ENCODE measurements at regions not wholly inside any gene's neighbourhood (a gene's known extent, or its start where the extent isn't known, plus 50 kb on each side); places are given as distances from the start of the nearest gene placed in this dataset.
A peak's percentile ranks its signal among the peaks of the same experiment; 100 is the strongest.

- intact Hi-C loops (cut with DNase I) = no loop called here
- Histone ChIP-seq H3K27ac (no peak overlapping the region), H3K27me3 (no peaks in the 10 kb centered on the region), H3K9me3 (no peaks in the 10 kb centered on the region), H3K36me3 (no peaks in the 10 kb centered on the region), H3K4me3 (no peak overlapping the region), H3K4me1 (no peaks in the 10 kb centered on the region)
- TF ChIP-seq, protein P1, sequence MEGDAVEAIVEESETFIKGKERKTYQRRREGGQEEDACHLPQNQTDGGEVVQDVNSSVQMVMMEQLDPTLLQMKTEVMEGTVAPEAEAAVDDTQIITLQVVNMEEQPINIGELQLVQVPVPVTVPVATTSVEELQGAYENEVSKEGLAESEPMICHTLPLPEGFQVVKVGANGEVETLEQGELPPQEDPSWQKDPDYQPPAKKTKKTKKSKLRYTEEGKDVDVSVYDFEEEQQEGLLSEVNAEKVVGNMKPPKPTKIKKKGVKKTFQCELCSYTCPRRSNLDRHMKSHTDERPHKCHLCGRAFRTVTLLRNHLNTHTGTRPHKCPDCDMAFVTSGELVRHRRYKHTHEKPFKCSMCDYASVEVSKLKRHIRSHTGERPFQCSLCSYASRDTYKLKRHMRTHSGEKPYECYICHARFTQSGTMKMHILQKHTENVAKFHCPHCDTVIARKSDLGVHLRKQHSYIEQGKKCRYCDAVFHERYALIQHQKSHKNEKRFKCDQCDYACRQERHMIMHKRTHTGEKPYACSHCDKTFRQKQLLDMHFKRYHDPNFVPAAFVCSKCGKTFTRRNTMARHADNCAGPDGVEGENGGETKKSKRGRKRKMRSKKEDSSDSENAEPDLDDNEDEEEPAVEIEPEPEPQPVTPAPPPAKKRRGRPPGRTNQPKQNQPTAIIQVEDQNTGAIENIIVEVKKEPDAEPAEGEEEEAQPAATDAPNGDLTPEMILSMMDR (IDR thresholded peaks at IDR 0.05) = no peak
- DNase-seq (ENCODE audit: low spot score in 2 of 2) = peak in 1 of 2 donors; percentile 50
Measured at GRCh38 chr15:100760357-100760903, 119.2 kb upstream of the ALDH1A3 start.

DNA sequence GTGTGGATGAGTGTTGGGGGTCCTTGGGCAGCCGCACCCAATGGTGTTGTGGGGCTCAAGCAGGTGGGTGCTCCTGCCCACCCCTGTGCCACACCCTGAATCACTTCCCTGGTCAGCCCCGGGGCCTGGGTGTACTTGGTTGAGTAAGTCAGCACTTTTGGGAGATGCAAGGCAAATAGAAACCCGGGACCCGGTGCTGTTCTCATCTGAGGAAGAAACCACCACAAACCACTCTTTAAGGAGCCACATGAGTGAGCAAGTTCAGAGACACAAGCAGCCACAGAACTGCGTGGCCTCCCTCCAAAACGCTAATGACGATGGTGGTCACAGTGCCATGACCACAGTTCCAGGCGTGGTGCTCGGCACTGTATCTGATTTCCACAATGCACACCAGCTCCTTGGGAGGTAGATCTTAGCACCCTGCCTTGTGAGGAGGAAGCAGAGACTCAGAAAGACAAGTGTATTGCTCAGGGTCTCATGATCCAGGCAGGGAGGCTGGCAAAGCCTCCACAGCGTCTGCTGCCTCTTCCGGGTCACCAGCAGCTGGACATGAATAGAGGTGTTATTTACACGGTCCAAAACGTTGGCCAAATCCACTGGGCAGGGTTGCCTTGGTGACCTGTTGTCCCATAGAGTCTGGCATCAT lies 118.2 kb upstream of the ALDH1A3 start:
- H3K9me3 ChIP-seq = no peaks in the 10 kb centered on the region
- no peak overlapping the region for H3K4me3 ChIP-seq
- H3K27me3 ChIP-seq = no peaks in the 10 kb centered on the region
- no peaks in the 10 kb centered on the region for H3K4me1 ChIP-seq
- DNase-seq (ENCODE audit: low spot score in 2 of 2) = peak in 1 of 2 donors; percentile 56
- no peaks in the 10 kb centered on the region for H3K36me3 ChIP-seq
- TF ChIP-seq, protein P1 (IDR thresholded peaks at IDR 0.05) = no peak
- no peak overlapping the region for H3K27ac ChIP-seq
- intact Hi-C loops (cut with DNase I) = no loop called here

- no peaks in the 10 kb centered on the region for H3K4me1 ChIP-seq
- no peak overlapping the region for H3K4me3 ChIP-seq
- H3K27me3 ChIP-seq = no peaks in the 10 kb centered on the region
- H3K36me3 ChIP-seq = no peaks in the 10 kb centered on the region
- TF ChIP-seq, protein P1 (IDR thresholded peaks at IDR 0.05) = no peak
- intact Hi-C loops (cut with DNase I) = no loop called here
- no peak overlapping the region for H3K27ac ChIP-seq
- peak in 1 of 2 donors; percentile 30 for DNase-seq (ENCODE audit: low spot score in 2 of 2)
- no peaks in the 10 kb centered on the region for H3K9me3 ChIP-seq
Measured at GRCh38 chr15:100762289-100762688, 117.3 kb upstream of the ALDH1A3 start.

- no peak overlapping the region for H3K27ac ChIP-seq
- DNase-seq (ENCODE audit: low spot score in 2 of 2) = peak in 1 of 2 donors; percentile 59
- intact Hi-C loops (cut with DNase I) = no loop called here
- TF ChIP-seq, protein P1 (IDR thresholded peaks at IDR 0.05) = no peak
- H3K4me3 ChIP-seq = no peak overlapping the region
- no peaks in the 10 kb centered on the region for H3K4me1 ChIP-seq
- H3K36me3 ChIP-seq = no peaks in the 10 kb centered on the region
- H3K9me3 ChIP-seq = no peaks in the 10 kb centered on the region
- H3K27me3 ChIP-seq = no peaks in the 10 kb centered on the region
Measured at GRCh38 chr15:100762913-100763834, 116.5 kb upstream of the ALDH1A3 start.

GRCh38 chr15:100763835-100764750 lies 115.5 kb upstream of the ALDH1A3 start:
- H3K4me3 ChIP-seq = no peak overlapping the region
- H3K27me3 ChIP-seq = no peaks in the 10 kb centered on the region
- H3K36me3 ChIP-seq = no peaks in the 10 kb centered on the region
- H3K4me1 ChIP-seq = no peaks in the 10 kb centered on the region
- intact Hi-C loops (cut with DNase I) = no loop called here
- DNase-seq (ENCODE audit: low spot score in 2 of 2) = peak in 1 of 2 donors; percentile 51
- TF ChIP-seq, protein P1 (IDR thresholded peaks at IDR 0.05) = no peak
- H3K9me3 ChIP-seq = no peaks in the 10 kb centered on the region
- no peak overlapping the region for H3K27ac ChIP-seq
